ENCODE measurements at regions not wholly inside any gene's neighbourhood (a gene's known extent, or its start where the extent isn't known, plus 50 kb on each side); places are given as distances from the start of the nearest gene placed in this dataset.

- peaks cover 10% of the 10 kb centered on the region for H3K9me3 Mint-ChIP-seq
- peaks cover 10% of the 10 kb centered on the region for H3K27me3 Mint-ChIP-seq (ENCODE audit: insufficient read depth)
- DNase-seq (ENCODE audit: low spot score) = no peak
- H3K4me1 Mint-ChIP-seq (ENCODE audit: low read depth) = no peaks in the 10 kb centered on the region
- intact Hi-C loops (cut with micrococcal nuclease) = no loop called here
- no peak overlapping the region for H3K27ac Mint-ChIP-seq
- H3K36me3 Mint-ChIP-seq (ENCODE audit: low read depth) = no peaks in the 10 kb centered on the region
- H3K4me3 Mint-ChIP-seq = no peak overlapping the region
Observed at GRCh38 chr6:15786846-15787245, 124.0 kb upstream of the DTNBP1 start.

DNA sequence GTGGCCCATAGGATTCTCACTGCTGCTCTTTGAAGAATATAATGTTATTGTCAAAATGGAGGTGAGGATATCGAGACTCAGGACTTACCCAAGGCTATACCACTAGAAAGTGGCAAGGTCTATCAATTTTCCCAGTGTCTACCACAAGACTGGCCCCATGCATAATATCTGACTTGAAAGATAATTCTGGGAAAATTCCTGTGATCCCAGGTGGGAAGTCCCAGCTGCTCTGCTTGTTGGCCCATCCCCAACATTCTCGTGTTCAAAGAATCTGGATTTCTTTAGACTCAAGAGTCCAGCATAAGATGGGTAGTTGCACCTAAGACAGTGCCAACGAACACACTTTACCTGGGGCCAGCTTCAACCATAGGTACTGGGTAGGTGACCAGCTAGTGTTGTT, 120.7 kb upstream of the DTNBP1 start:
- intact Hi-C loops (cut with micrococcal nuclease) = no loop called here
- Mint-ChIP-seq H3K36me3 (ENCODE audit: low read depth) (no peaks in the 10 kb centered on the region), H3K27me3 (ENCODE audit: insufficient read depth) (peaks cover 9% of the 10 kb centered on the region), H3K27ac (no peak overlapping the region), H3K4me3 (no peak overlapping the region), H3K9me3 (peaks cover 9% of the 10 kb centered on the region), H3K4me1 (ENCODE audit: low read depth) (peaks cover 2% of the 10 kb centered on the region)
- no peak for DNase-seq (ENCODE audit: low spot score)

- Mint-ChIP-seq H3K9me3 (peaks cover 4% of the 10 kb centered on the region), H3K4me3 (no peak overlapping the region), H3K27ac (no peak overlapping the region)
Observed at GRCh38 chr6:15781890-15782289, 119.1 kb upstream of the DTNBP1 start.

GRCh38 chr6:15781333-15781732, 118.5 kb upstream of the DTNBP1 start:
- Mint-ChIP-seq H3K36me3 (ENCODE audit: low read depth) (no peaks in the 10 kb centered on the region), H3K4me1 (ENCODE audit: low read depth) (peaks cover 23% of the 10 kb centered on the region), H3K27me3 (ENCODE audit: insufficient read depth) (no peaks in the 10 kb centered on the region), H3K9me3 (peaks cover 4% of the 10 kb centered on the region), H3K27ac (no peak overlapping the region), H3K4me3 (no peak overlapping the region)
- intact Hi-C loops (cut with micrococcal nuclease) = no loop called here
- DNase-seq (ENCODE audit: low spot score) = no peak

More at GRCh38 chr6:15781890-15782289, 119.1 kb upstream of the DTNBP1 start:
- Mint-ChIP-seq H3K36me3 (ENCODE audit: low read depth) (no peaks in the 10 kb centered on the region), H3K27me3 (ENCODE audit: insufficient read depth) (peaks cover under 1% of the 10 kb centered on the region), H3K4me1 (ENCODE audit: low read depth) (peaks cover 18% of the 10 kb centered on the region)
- DNase-seq (ENCODE audit: low spot score) = no peak
- intact Hi-C loops (cut with micrococcal nuclease) = no loop called here

DNA sequence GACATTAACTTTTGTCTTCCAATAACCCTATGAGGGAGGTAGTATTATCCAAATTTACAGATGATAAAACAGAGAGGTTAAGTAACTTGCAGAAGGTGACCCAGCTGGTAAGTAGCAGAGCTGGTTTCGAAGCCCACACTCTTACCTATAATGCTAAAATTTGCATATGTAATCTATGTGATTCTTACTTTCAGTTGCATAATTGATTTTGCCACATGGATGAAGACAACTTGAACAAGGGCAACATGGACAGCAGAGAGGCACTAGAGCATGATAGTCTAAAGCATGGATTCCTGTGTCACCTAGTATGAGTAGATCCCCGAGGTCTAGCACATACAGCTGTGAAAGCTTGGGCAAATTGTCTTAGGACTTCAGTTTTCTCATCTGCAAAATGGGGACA, 117.6 kb upstream of the DTNBP1 start:
- H3K36me3 Mint-ChIP-seq (ENCODE audit: low read depth) = no peaks in the 10 kb centered on the region
- peaks cover 32% of the 10 kb centered on the region for H3K4me1 Mint-ChIP-seq (ENCODE audit: low read depth)
- intact Hi-C loops (cut with micrococcal nuclease) = no loop called here

DNA sequence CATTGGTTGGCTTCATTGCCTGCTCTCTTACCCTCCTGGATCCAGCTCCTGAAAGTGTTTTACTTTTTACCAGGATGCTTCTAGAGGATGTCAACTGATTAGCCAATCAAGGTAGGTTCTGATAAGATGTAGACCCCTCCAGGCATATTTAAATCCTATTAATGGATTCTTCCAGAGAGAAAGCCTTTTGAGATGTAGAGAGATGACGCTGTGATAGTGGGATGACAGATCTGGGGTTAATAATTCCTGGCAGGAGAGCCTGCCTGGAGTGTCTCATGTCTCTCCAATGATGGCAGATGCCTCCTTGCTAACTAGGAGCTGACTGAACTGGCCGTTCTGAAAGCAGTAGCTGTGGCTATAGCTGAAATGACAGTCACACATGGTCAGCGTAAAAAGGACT, 116.9 kb upstream of the DTNBP1 start:
- intact Hi-C loops (cut with micrococcal nuclease) = loop anchor here (5.0 to 10.0 kb wide), 5 partner anchors 403 to 985 kb away; partner anchors contain the start of gene ATXN1
- H3K36me3 Mint-ChIP-seq (ENCODE audit: low read depth) = no peaks in the 10 kb centered on the region
- H3K4me3 Mint-ChIP-seq = no peak overlapping the region
- no peaks in the 10 kb centered on the region for H3K27me3 Mint-ChIP-seq (ENCODE audit: insufficient read depth)
- DNase-seq (ENCODE audit: low spot score) = no peak
- no peaks in the 10 kb centered on the region for H3K9me3 Mint-ChIP-seq
- H3K4me1 Mint-ChIP-seq (ENCODE audit: low read depth) = peaks cover 35% of the 10 kb centered on the region
- H3K27ac Mint-ChIP-seq = no peak overlapping the region

More for the DNA sequence above, 117.6 kb upstream of the DTNBP1 start:
- no peak for DNase-seq (ENCODE audit: low spot score)
- Mint-ChIP-seq H3K4me3 (no peak overlapping the region), H3K27ac (no peak overlapping the region), H3K9me3 (peaks cover under 1% of the 10 kb centered on the region), H3K27me3 (ENCODE audit: insufficient read depth) (no peaks in the 10 kb centered on the region)

DNA sequence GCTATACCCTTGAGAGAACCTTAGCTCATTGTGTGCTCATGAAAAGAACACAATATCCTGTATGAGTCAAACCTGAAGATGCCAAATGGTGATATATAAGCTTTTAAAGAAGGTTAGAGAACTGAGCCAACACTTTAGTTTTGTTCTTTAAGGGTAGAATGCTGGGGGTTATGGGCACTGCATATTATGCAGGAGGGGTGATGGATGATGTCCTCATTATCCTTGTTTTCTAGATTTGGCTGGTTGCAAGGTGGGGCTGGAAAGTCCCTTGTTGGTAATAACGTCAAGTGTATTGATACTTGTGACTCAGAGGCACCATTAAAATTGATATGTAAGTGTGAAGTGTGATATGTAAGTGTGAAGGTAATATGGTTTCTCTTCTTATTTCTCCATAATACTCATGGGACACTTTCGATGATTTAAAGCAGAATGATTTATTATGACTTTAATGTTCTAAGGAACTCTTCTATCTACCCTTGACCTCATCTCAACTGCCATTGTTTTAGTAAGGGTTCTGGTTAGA, 113.7 kb upstream of the DTNBP1 start:
- intact Hi-C loops (cut with micrococcal nuclease) = loop anchor here (1.0 to 10.0 kb wide), 14 partner anchors 61 to 988 kb away; partner anchors contain the start of gene ATXN1
- Mint-ChIP-seq H3K4me3 (no peak overlapping the region), H3K9me3 (no peaks in the 10 kb centered on the region), H3K27me3 (ENCODE audit: insufficient read depth) (no peaks in the 10 kb centered on the region), H3K36me3 (ENCODE audit: low read depth) (peaks cover 2% of the 10 kb centered on the region), H3K27ac (peak overlapping the region; percentile 78), H3K4me1 (ENCODE audit: low read depth) (peaks cover 46% of the 10 kb centered on the region)
- DNase-seq (ENCODE audit: low spot score) = peak; percentile 21

DNA sequence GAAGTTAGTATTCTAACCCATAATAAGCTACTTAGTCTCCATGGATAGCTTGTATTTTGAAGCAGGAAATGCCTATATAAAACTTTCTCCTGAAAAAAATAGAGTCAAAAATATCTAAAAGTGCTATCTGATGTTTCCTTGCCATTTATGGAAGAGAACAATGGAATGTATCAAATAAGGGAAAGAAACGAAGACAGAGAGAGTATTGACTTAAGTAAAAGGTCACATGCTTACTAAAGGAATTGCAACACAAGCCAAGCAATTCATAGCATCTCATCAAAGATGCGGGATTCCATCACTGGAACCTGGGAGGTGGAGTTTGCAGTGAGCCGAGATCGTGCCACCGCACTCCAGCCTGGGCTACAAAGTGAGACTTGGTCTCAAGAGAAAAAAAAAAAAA, 112.9 kb upstream of the DTNBP1 start:
- peak overlapping the region; percentile 78 for H3K27ac Mint-ChIP-seq
- H3K4me1 Mint-ChIP-seq (ENCODE audit: low read depth) = peaks cover 50% of the 10 kb centered on the region
- intact Hi-C loops (cut with micrococcal nuclease) = loop anchor here (1.0 to 10.0 kb wide), 15 partner anchors 38 to 989 kb away; partner anchors contain the start of gene ATXN1
- H3K9me3 Mint-ChIP-seq = no peaks in the 10 kb centered on the region
- H3K36me3 Mint-ChIP-seq (ENCODE audit: low read depth) = peaks cover 2% of the 10 kb centered on the region
- H3K4me3 Mint-ChIP-seq = no peak overlapping the region
- H3K27me3 Mint-ChIP-seq (ENCODE audit: insufficient read depth) = no peaks in the 10 kb centered on the region
- no peak for DNase-seq (ENCODE audit: low spot score)

- Mint-ChIP-seq H3K4me3 (no peak overlapping the region), H3K27ac (no peak overlapping the region), H3K4me1 (ENCODE audit: low read depth) (peaks cover 56% of the 10 kb centered on the region), H3K9me3 (no peaks in the 10 kb centered on the region), H3K27me3 (ENCODE audit: insufficient read depth) (no peaks in the 10 kb centered on the region), H3K36me3 (ENCODE audit: low read depth) (peaks cover 2% of the 10 kb centered on the region)
- intact Hi-C loops (cut with micrococcal nuclease) = loop anchor here (1.0 to 10.0 kb wide), 6 partner anchors 38 to 990 kb away; partner anchors contain the start of gene ATXN1
- DNase-seq (ENCODE audit: low spot score) = no peak
Observed at GRCh38 chr6:15775076-15775634, 112.3 kb upstream of the DTNBP1 start.

DNA sequence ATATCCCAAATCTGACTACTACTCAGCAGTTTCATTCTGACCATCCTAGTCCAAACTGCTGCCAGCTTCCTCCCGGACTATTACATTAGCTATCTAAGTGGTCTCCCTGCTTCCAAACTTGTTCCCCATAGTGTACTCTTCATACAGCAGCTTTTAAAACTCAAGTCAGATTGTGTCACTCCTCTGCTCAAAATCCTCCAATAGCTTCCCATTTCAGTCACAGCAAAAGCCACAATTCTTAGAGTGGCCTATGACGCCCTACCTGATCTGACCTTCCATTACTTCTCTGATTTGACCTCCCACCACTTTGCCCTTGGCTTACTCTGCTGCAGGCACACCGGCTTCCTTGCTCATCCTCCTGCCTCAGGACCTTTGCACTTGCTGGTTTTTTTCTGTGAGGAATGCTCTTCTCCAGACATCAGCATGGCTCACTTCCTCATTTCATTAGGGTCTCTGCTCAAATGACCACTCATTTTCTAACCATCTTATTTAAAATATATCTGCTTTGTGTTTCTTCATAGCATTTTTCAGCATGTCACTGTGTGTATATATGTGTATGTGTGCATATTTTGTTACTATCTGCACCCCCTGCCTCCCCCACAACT, 111.1 kb upstream of the DTNBP1 start:
- Mint-ChIP-seq H3K4me1 (ENCODE audit: low read depth) (peaks cover 59% of the 10 kb centered on the region), H3K27ac (no peak overlapping the region), H3K27me3 (ENCODE audit: insufficient read depth) (no peaks in the 10 kb centered on the region), H3K9me3 (no peaks in the 10 kb centered on the region), H3K4me3 (no peak overlapping the region), H3K36me3 (ENCODE audit: low read depth) (peaks cover 2% of the 10 kb centered on the region)
- no peak for DNase-seq (ENCODE audit: low spot score)
- intact Hi-C loops (cut with micrococcal nuclease) = loop anchor here (10.0 kb wide), 3 partner anchors 711 to 991 kb away; partner anchors contain the start of gene ATXN1

GRCh38 chr6:15770347-15771143, 107.7 kb upstream of the DTNBP1 start:
- H3K4me1 Mint-ChIP-seq (ENCODE audit: low read depth) = peaks cover 28% of the 10 kb centered on the region
- H3K27me3 Mint-ChIP-seq (ENCODE audit: insufficient read depth) = no peaks in the 10 kb centered on the region
- H3K4me3 Mint-ChIP-seq = no peak overlapping the region
- H3K27ac Mint-ChIP-seq = peak overlapping the region; percentile 90
- no peaks in the 10 kb centered on the region for H3K9me3 Mint-ChIP-seq
- no peak for DNase-seq (ENCODE audit: low spot score)
- peaks cover 2% of the 10 kb centered on the region for H3K36me3 Mint-ChIP-seq (ENCODE audit: low read depth)
- intact Hi-C loops (cut with micrococcal nuclease) = loop anchor here (1.0 to 10.0 kb wide), 4 partner anchors 142 to 994 kb away; partner anchors contain the start of gene ATXN1

DNA sequence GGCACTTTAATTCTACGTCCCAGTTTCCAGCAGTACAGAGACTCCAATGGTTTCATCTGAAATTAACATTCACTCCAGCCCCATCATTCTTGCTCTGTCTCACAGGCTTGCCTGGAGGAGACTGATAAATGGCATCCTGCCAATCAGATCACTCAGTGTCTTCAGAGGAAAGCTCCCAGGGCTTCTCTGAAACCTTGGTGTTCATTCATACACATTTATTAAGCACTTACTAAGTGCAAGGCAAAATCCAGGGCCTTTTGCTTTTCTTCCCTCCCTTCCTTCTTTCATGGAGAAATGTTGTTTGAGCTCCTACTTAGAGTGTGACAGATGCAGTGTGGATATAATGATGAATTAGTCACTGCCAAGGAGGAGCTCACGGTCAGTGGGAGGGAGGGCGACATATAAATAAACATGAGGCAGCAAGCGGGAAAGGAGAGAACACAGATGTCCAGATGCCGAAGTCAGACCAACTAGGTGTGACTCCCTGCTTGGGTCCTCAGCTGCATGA, 106.7 kb upstream of the DTNBP1 start:
- H3K27ac Mint-ChIP-seq = no peak overlapping the region
- H3K9me3 Mint-ChIP-seq = no peaks in the 10 kb centered on the region
- peaks cover 2% of the 10 kb centered on the region for H3K36me3 Mint-ChIP-seq (ENCODE audit: low read depth)
- H3K4me3 Mint-ChIP-seq = no peak overlapping the region
- intact Hi-C loops (cut with micrococcal nuclease) = loop anchor here (1.0 to 10.0 kb wide), 4 partner anchors 143 to 995 kb away; partner anchors contain the start of gene ATXN1
- H3K27me3 Mint-ChIP-seq (ENCODE audit: insufficient read depth) = no peaks in the 10 kb centered on the region
- no peak for DNase-seq (ENCODE audit: low spot score)
- peaks cover 24% of the 10 kb centered on the region for H3K4me1 Mint-ChIP-seq (ENCODE audit: low read depth)

Data from activated T-helper 1 cell treated with anti-CD3 and anti-CD28 coated beads, Interleukin-12 subunit alpha, Interleukin-12 subunit beta, Interleukin-2, Interleukin-4 antibody, amounts not matched to agents 30 ng/mL and 10 ng/mL and 1 ng/mL, durations not matched to agents 14 hours and 24 hours and 36 hours (primary cell).